Adrenal gland (tissue), 5 donors: ENCODE measurements at regions not wholly inside any gene's neighbourhood (a gene's known extent, or its start where the extent isn't known, plus 50 kb on each side); places are given as distances from the start of the nearest gene placed in this dataset.

ENCODE experiments used
- CTCF ChIP-seq, 6 experiments: fragments of 450-650 bp in 4 of 6; fragments of 200-600 bp in 2 of 6; sonication (generic) in 1 of 6; IDR thresholded peaks; 1 replicate in 5 of 6; 2 replicates in 1 of 6; pipeline versions ENCODE4 v1.5.1 to v1.8.0; 2016 to 2021; ENCODE audit warnings: antibody characterized with exemption in 6 of 6, mild to moderate bottlenecking in 2 of 6, moderate library complexity in 1 of 6
- POLR2A ChIP-seq, 2 donors: fragments of 450-650 bp; IDR thresholded peaks; one replicate each; pipeline ENCODE4 v1.6.1; 2017; ENCODE audit warnings: antibody characterized with exemption in 2 of 2, mild to moderate bottlenecking in 2 of 2, moderate library complexity in 1 of 2
- donor health status: DM: no; HTN: no; CAD: no.

GRCh38 chr17:79457376-79457775 is 153.5 kb downstream of the RBFOX3 start:
- TF ChIP-seq CTCF (IDR thresholded peaks at IDR 0.05) (no peak), POLR2A (IDR thresholded peaks at IDR 0.05) (no peak)
